ENCODE measurements at regions not wholly inside any gene's neighbourhood (a gene's known extent, or its start where the extent isn't known, plus 50 kb on each side); places are given as distances from the start of the nearest gene placed in this dataset.

DNA sequence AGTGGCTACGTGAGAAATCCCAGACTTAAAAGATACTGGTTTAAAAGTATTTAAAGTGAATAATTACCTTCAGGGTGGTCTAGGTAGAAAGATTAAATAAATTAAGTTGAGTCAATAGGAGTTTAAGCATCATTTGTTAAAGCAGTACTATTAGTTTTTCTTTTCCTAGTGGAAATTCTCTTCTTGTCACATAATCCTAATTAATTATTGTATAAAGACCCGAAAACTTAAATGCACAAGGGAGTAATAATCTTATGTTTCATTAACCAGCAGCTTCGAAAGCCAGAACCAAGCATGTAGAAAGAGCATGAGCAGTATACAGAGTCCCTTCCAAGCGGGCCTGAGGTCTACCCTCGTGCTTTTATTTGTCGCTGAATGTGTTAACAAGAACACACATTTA lies 90.2 kb upstream of the SKOR2 start:
- no peak for DNase-seq (ENCODE audit: low spot score)

DNA sequence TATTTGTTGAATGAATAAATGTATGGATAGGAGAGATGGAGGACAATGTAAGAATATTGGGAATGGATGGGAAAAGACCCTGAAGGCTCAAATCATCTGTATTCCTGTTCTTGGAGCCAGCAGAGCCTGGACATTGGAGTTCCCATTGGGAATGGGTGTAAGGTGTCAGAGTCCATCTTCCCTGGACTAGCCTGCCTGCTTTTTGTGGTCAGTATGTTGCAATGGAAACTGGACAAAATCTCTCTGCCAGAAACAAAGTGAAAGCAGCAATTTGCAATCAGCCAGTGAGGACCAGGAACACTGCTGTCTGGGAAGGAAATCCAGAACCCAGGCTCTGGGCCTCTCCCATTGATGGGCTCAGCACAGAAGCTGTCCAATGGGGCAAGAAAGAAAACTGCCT lies 83.5 kb upstream of the SKOR2 start:
- DNase-seq (ENCODE audit: low spot score) = no peak

DNA sequence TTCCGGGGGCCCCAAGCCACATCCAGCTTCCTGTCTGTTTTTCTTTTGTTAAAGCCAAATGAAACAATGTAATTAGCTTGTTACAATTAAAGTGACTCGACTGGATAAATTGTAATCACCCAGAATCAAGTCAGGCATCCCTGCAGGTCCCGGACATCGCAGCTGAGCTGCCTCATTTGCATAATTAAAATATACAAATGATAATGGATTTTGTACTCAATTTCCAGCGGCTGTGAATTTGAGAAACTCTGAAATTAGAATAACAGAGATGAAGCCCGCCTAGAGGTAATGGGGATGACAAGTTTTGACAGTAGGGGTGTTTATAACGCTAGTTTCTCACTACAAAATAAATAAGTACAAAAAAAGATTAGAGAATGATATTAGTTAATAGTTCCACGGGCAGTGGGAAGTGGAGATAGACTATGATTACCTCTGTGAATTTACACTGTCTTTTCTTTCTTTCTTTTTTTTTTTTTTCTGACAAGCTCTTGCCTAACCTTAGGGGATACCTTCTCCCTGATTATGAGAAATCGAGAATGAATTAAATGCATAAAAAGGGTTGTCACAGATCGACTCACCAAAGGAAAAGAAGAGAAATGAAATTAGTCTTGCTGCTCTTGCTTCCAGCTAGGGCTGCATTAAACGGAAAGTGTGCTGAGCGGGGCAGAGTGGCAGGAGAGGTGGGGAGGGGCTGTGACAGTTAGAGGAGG lies 82.6 kb upstream of the SKOR2 start:
- DNase-seq (ENCODE audit: low spot score) = no peak

DNA sequence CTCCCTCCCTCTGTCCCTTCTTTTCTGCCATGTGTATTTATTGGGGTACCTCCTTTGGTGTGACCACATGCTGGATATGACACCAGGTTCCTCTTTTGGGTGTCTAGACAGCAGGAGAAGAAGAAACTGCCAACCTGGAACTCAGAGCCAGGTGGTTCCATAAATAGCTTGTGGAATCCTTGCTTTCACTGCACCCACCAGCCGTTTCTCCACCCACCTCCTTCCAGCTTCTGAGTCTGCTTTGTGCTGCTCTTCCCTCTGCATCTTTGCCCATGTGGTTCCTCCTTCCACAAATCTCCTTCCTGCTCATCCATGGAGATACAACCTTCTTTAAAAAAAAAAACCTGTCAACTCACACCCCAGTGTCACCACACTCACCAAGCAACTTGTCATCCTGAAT lies 80.2 kb upstream of the SKOR2 start:
- DNase-seq (ENCODE audit: low spot score) = no peak

DNA sequence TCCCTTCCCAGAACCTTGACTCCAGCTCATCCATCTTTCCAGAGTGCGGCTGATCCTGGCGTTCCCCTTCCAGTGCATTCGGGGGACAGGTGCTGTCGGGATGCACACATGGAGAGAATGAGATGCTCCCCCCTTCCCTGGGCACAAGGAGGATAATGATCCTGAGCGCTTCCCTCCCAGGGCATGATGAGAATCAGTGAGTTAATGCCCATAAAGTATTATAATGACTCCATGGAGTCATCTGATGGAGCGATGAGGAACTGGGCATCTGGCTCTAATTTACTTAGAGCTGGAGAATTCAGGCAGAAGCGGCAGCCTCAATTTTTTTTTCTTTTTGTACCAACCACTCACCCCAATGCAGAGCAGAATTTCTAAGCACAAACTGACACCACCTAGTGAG lies 79.6 kb upstream of the SKOR2 start:
- DNase-seq (ENCODE audit: low spot score) = no peak

DNA sequence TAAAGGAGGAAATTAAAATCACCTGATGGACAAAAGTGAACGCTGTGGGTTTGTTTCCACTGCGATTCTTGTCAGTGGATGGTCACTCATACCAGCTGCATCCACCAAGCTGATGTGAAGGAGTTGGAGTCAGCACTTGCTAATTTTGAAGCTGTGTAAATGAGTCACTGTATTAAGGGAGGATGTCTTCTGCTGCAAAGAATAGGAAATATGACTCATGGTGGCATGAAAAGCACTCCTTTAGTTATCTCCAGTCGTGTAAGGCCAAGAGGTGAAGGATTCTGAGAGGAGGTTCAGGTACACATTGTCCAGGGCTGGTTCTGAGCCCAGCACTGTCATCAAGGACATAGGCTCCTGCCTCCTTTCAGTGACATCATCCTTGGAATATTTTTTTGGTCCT lies 71.7 kb upstream of the SKOR2 start:
- DNase-seq (ENCODE audit: low spot score) = no peak

DNA sequence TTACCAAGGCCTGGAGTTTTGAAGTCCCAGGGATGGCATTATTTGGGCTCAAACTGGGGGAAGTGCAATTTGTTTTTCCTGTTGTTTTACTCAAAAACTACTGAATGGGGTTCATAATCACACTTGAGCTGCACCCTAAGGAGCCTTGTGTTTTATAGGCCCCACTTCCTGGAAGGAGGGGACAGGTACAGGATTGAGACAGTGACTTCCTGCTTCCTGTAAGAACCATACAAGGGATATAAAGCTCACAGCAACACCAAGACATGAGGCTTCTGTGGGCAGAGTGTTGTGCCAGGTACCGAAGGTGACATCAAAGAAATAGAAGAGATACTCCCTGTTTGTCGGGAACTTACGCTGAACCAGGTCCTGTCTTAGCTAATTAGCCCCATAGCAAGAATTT lies 70.4 kb upstream of the SKOR2 start:
- no peak for DNase-seq (ENCODE audit: low spot score)

DNA sequence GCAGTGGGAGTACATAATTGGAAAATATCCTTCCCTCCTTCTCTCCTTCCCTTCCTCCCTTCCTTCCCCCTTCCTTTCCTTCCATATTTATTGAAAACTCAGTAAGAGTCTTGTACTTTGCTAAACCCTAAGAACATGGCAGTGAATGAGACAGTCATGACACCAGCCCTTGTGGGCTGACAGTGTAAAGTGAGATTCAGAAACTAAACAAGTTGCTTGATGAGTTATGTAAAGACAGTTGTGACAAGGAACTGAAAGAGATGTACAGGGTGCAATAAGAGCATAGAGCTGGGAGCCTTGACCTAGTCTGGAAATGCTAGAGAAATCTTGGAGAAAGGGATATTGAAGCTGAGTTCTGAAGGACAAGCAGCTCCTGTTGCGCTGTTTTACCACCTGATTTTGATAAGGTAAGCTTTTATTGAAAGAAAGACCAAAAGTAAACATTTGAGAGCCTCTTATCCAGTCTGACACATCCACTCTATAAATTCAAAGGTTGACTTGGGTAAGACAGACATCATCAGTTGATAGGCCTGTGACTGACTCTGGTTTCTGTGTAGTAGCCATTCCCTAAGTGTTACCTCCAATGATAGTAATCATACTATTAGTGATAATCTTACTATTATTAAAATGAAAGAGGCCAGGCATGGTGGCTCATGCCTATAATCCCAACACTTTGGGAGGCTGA lies 66.5 kb upstream of the SKOR2 start:
- DNase-seq (ENCODE audit: low spot score) = no peak

DNA sequence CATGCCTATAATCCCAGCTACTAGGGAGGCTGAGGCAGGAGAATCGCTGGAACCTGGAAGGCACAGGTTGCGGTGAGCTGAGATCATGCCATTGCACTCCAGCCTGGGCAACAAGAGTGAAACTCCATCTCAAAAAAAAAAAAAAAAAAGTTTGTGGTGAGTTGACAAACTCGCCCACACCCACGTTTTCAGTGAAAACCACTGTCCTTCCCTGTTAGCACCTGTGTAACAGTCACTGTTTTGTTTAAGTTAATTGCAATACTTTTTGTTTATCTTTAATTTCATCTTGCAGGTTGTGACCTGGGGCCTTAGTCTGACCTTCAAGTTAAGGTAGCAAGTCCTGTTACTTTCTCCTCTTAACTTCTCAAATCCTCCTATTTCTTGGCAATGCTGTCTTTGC lies 65.5 kb upstream of the SKOR2 start:
- DNase-seq (ENCODE audit: low spot score) = no peak

DNA sequence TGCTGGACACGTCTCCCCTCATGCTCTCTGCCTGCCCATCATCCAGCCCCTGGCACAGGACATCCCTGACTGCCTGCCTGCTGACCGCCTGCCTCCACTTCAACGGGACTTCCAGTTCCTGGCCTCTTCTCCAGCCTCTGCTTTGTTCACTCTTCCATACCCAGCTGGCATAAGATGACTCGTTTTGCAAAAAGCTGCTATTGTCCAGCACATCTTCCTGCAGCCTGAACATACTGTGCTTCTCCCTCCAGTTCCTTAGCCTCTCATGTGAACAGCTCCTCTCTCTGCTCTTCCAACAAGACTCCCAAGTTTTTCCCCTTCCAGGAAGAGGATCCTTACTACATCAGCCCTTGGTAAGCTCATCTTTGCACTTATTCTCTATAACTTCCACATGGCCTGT lies 62.4 kb upstream of the SKOR2 start:
- no peak for DNase-seq (ENCODE audit: low spot score)

DNA sequence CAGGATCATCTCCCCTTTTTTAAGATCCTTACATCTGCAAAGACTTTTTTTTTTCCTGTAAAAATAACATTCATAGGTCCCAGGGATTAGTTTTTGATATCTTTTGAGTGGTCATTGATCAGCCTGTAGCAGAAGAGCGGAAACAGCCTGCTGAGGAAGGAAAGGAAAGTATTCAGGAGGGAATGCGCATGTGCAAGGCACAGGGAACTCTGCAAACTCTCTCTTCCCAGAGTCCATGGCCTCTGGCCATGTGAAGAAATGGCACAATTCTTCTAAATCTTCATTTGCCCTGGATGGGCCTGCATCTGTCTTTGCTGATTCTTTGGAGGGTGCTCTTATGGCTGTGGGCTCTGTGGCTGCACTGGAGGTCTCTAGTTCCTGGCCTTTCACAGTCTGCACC lies 60.1 kb upstream of the SKOR2 start:
- DNase-seq (ENCODE audit: low spot score) = no peak

Measured in H4 (cell line).